Testis (tissue), 2 donors: ENCODE measurements at regions not wholly inside any gene's neighbourhood (a gene's known extent, or its start where the extent isn't known, plus 50 kb on each side); places are given as distances from the start of the nearest gene placed in this dataset.

Experiments used
- DNase-seq: peaks from one replicate; pipeline ENCODE4 v3.0.0-alpha.2; 2019
- H3K27ac ChIP-seq, 2 donors: fragments of 200-600 bp; sonication (generic); one replicate each; pipeline ENCODE4 v1.5.1; 2019
- H3K27me3 ChIP-seq: fragments of 200-600 bp; sonication (generic); one replicate; pipeline ENCODE4 v1.5.1; 2019
- H3K36me3 ChIP-seq: fragments of 200-600 bp; sonication (generic); one replicate; pipeline ENCODE4 v1.5.1; 2017; ENCODE audit warnings: low read depth; ENCODE audit errors: missing control alignments
- H3K4me1 ChIP-seq: fragments of 200-600 bp; sonication (generic); one replicate; pipeline ENCODE4 v1.5.1; 2019
- H3K4me3 ChIP-seq, 2 donors: fragments of 200-600 bp; sonication (generic); one replicate each; pipeline ENCODE4 v1.5.1; 2017 to 2019
- H3K9me3 ChIP-seq: fragments of 200-600 bp; sonication (generic); one replicate; pipeline ENCODE4 v1.5.1; 2017
- CTCF ChIP-seq, 3 experiments: fragments of 450-650 bp in 2 of 3; fragments of 200-600 bp in 1 of 3; sonication (generic) in 1 of 3; IDR thresholded peaks; one replicate each; pipeline ENCODE4 v1.5.1; 2016 to 2019; ENCODE audit warnings: antibody characterized with exemption in 3 of 3, mild to moderate bottlenecking in 2 of 3, moderate library complexity in 1 of 3
- POLR2A ChIP-seq: fragments of 450-650 bp; IDR thresholded peaks from one replicate; pipeline ENCODE4 v1.6.1; 2017; ENCODE audit warnings: antibody characterized with exemption, mild to moderate bottlenecking, moderate library complexity
- WGBS, 2 donors: methylation state at CpG; one replicate each; pipeline ENCODE4 v1.1.5; 2018; 5-methylcytosine and 5-hydroxymethylcytosine counted together
- intact Hi-C: fragments of 100-400 bp; cut with DNase I; formaldehyde crosslinking; loops from one replicate; pipeline ENCODE4 v1.15.1; 2023; ENCODE audit warnings: low total_unique reads

DNA sequence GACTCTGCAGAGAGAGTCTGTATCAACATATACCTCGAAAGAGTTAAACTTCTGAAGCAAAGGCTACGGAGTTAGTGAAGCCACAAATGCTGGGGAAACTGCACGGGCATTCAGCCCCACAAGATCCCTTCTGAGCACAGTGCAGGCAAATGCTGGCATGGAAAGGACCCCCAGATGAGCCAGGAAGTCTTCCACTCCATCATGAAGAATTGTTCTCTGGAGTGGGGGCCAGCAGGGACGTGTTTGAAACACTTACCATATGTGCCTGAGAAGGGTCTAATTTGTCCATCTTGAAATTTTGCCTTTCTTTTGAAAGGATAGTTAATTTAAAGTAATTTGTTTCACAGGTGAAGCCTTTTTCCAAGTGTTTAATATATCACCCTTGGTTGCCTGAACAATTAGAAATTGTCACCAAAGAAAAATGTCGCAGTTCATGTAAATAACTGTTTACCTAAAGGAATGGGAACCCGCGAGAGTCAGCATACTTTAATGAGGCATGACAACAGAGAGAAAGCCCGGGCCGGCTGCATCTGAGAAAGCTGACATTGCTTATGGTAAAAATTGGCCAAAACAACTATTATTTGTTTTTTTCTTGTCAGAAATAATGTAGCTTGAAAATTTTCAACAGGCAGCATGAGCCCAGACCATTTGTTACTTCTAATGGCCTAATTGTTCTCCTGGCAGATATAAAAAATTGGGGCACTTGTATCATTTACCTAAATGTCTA is 287.6 kb upstream of the MGMT start:
- TF ChIP-seq POLR2A (no peak), CTCF (IDR thresholded peaks at IDR 0.05) (no peak)
- H3K9me3 ChIP-seq, result no peaks in the 10 kb centered on the region
- intact Hi-C loops, result no loop called here

GRCh38 chr10:129179972-129180678 is 286.9 kb upstream of the MGMT start:
- 73 to 74% methylated on average over 11 of the region's 11 CpGs for WGBS, 2 donors
- Histone ChIP-seq H3K27ac (no peak overlapping the region), H3K9me3 (no peaks in the 10 kb centered on the region), H3K36me3 (no peaks in the 10 kb centered on the region), H3K4me1 (no peaks in the 10 kb centered on the region), H3K4me3 (no peak overlapping the region), H3K27me3 (no peaks in the 10 kb centered on the region)
- DNase-seq, result no peak
- no peak for TF ChIP-seq POLR2A
- TF ChIP-seq CTCF (IDR thresholded peaks at IDR 0.05), result no peak
- intact Hi-C loops, result no loop called here

More for the DNA sequence above, 287.6 kb upstream of the MGMT start:
- H3K4me3 ChIP-seq, result no peak overlapping the region
- no peaks in the 10 kb centered on the region for H3K36me3 ChIP-seq
- 70 to 84% methylated on average over 9 of the region's 9 CpGs for WGBS, 2 donors
- H3K27ac ChIP-seq, result no peak overlapping the region
- no peaks in the 10 kb centered on the region for H3K4me1 ChIP-seq
- H3K27me3 ChIP-seq, result no peaks in the 10 kb centered on the region
- no peak for DNase-seq

DNA sequence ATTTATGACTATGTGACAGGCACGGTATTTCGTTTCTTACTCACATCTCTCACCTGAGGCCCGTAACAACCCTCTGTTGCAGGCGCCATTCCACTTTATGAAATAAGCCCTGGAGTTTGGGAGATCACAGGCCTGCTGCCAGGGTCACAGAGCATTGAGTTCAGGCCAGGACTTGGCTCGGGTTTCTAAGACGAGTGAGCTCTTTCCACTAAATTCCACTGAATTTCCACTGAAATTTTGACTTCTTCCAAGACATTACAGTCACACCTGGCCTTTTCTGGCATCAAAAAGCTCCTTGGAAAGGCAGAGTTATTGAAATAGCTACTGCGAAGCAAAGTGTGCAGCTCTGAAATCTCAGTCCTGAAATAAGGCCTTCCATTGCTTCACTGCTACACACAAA is 282.8 kb upstream of the MGMT start:
- TF ChIP-seq POLR2A (no peak), CTCF (IDR thresholded peaks at IDR 0.05) (no peak)
- H3K36me3 ChIP-seq, result no peaks in the 10 kb centered on the region
- H3K4me1 ChIP-seq, result no peaks in the 10 kb centered on the region
- WGBS, 2 donors, result 59 to 73% methylated on average over 7 of the region's 7 CpGs
- no peak for DNase-seq
- H3K27ac ChIP-seq, result no peak overlapping the region
- H3K9me3 ChIP-seq, result no peaks in the 10 kb centered on the region
- no peak overlapping the region for H3K4me3 ChIP-seq
- intact Hi-C loops, result no loop called here
- no peaks in the 10 kb centered on the region for H3K27me3 ChIP-seq

GRCh38 chr10:129187331-129187730 is 279.7 kb upstream of the MGMT start:
- DNase-seq, result no peak
- TF ChIP-seq CTCF (IDR thresholded peaks at IDR 0.05) (no peak), POLR2A (no peak)
- H3K4me1 ChIP-seq, result no peaks in the 10 kb centered on the region
- H3K4me3 ChIP-seq, result no peak overlapping the region
- 40 to 72% methylated on average over 2 of the region's 2 CpGs for WGBS, 2 donors
- intact Hi-C loops, result no loop called here
- no peaks in the 10 kb centered on the region for H3K36me3 ChIP-seq
- no peak overlapping the region for H3K27ac ChIP-seq
- H3K27me3 ChIP-seq, result no peaks in the 10 kb centered on the region
- no peaks in the 10 kb centered on the region for H3K9me3 ChIP-seq
